A549 (cell line): ENCODE measurements at regions not wholly inside any gene's neighbourhood (a gene's known extent, or its start where the extent isn't known, plus 50 kb on each side); places are given as distances from the start of the nearest gene placed in this dataset.

Experiments used
- ATAC-seq, 2 experiments: fragments of 200-7000 bp in 1 of 2; fragments of >200 bp in 1 of 2; cut with Nextera tagmentation in 1 of 2; cut with Tn5 transposase in 1 of 2; 3 replicates each; pipeline versions ENCODE4 v1.8.0 to v1.9.1; 2018 to 2020; ENCODE audit warnings: mild to moderate bottlenecking in 1 of 2, moderate library complexity in 1 of 2
- CTCF ChIA-PET: fragments of 300-600 bp; sonication (Branson Sonifier 250); formaldehyde crosslinking; extraction: SDS; loops from one replicate; lab custom pipeline; 2021; ENCODE audit warnings: antibody characterized with exemption, inconsistent platforms; lab: Yijun Ruan, JAX
- POLR2A ChIA-PET: fragments of 350-600 bp; formaldehyde crosslinking; extraction: SDS; loops from one replicate; lab custom pipeline; 2021; ENCODE audit warnings: antibody characterized with exemption, inconsistent platforms; lab: Yijun Ruan, JAX
- DNase-seq, 2 experiments: peaks; one replicate each; pipeline versions ENCODE4 v3.0.0 to v3.0.0-alpha.2; 2011 to 2016; ENCODE audit warnings: low read depth in 1 of 2, low spot score in 1 of 2
- FAIRE-seq: peaks from 2 replicates; lab custom pipeline; 2011; peaks lifted over from hg19 to GRCh38; lab: Jason Lieb, UNC
- H3K27ac ChIP-seq, 2 experiments: fragments of >200 bp; sonication (Bioruptor Twin); formaldehyde crosslinking; 3 replicates each; pipeline ENCODE4 v1.5.1; 2016 to 2017
- H3K4me1 ChIP-seq: fragments of >200 bp; sonication (Bioruptor Twin); formaldehyde crosslinking; 3 replicates; pipeline ENCODE4 v1.6.1; 2016
- H3K4me2 ChIP-seq: fragments of >200 bp; sonication (Bioruptor Twin); formaldehyde crosslinking; 3 replicates; pipeline ENCODE4 v1.6.1; 2016
- H3K4me3 ChIP-seq: fragments of >200 bp; sonication (Bioruptor Twin); formaldehyde crosslinking; 3 replicates; pipeline ENCODE4 v1.5.1; 2016
- H3K9me3 ChIP-seq: fragments of >200 bp; sonication (Bioruptor Twin); formaldehyde crosslinking; 3 replicates; pipeline ENCODE4 v1.6.1; 2016
- ATOH8 ChIP-seq: fragments of 250-450 bp; sonication (Bioruptor Pico); IDR thresholded peaks from 2 replicates; pipeline ENCODE4 v1.5.0; 2020; ENCODE audit warnings: low read depth, mild to moderate bottlenecking, moderate library complexity
- BHLHE40 ChIP-seq: IDR thresholded peaks from 2 replicates; pipeline ENCODE4 v1.6.1; 2012; ENCODE audit warnings: low read depth, low read length, inconsistent platforms
- CEBPB ChIP-seq, 2 experiments: fragments of >200 bp in 1 of 2; sonication (Bioruptor Twin) in 1 of 2; formaldehyde crosslinking in 1 of 2; IDR thresholded peaks; 2 replicates each; pipeline ENCODE4 v1.6.1; 2012 to 2016
- CHD4 ChIP-seq: fragments of 200-600 bp; sonication (generic); IDR thresholded peaks from 2 replicates; pipeline ENCODE4 v1.6.1; 2016; ENCODE audit warnings: antibody characterized with exemption, mild to moderate bottlenecking, borderline replicate concordance
- ELK1 ChIP-seq: fragments of 150-350 bp; IDR thresholded peaks from 2 replicates; pipeline ENCODE4 v1.6.1; 2014; ENCODE audit warnings: low read depth, mild to moderate bottlenecking, low read length
- FOSL2 ChIP-seq, 2 experiments: fragments of 450-650 bp in 1 of 2; fragments of >200 bp in 1 of 2; sonication (Bioruptor Twin) in 1 of 2; formaldehyde crosslinking; IDR thresholded peaks; 2 replicates each; pipeline versions ENCODE4 v1.5.0 to v1.6.1; 2016 to 2020; ENCODE audit warnings: mild to moderate bottlenecking in 1 of 2, moderate library complexity in 1 of 2
- FOXS1 ChIP-seq: fragments of 250-450 bp; sonication (Bioruptor Pico); IDR thresholded peaks from 2 replicates; pipeline ENCODE4 v1.5.0; 2020; ENCODE audit warnings: mild to moderate bottlenecking, moderate library complexity
- HDAC2 ChIP-seq: fragments of 200-600 bp; sonication (generic); IDR thresholded peaks from 2 replicates; pipeline ENCODE4 v1.6.1; 2016
- HOXA7 ChIP-seq: fragments of 250-450 bp; sonication (Bioruptor Pico); IDR thresholded peaks from 2 replicates; pipeline ENCODE4 v1.5.0; 2020; ENCODE audit warnings: mild to moderate bottlenecking, moderate library complexity
- JUN ChIP-seq, 2 experiments: fragments of >200 bp; sonication (Bioruptor Twin); formaldehyde crosslinking; IDR thresholded peaks; 2 replicates in 1 of 2; 3 replicates in 1 of 2; pipeline ENCODE4 v1.6.1; 2016 to 2017
- MYC ChIP-seq: IDR thresholded peaks from 2 replicates; pipeline ENCODE4 v1.6.1; 2012; ENCODE audit warnings: mild to moderate bottlenecking, inconsistent platforms, low read length, improper control_type of control experiment, borderline replicate concordance
- PBX3 ChIP-seq: IDR thresholded peaks from 2 replicates; pipeline ENCODE4 v1.6.1; 2012
- PHF8 ChIP-seq: fragments of 200-600 bp; sonication (generic); IDR thresholded peaks from 2 replicates; pipeline ENCODE4 v1.6.1; 2016; ENCODE audit warnings: low read depth, mild to moderate bottlenecking, antibody characterized with exemption, moderate library complexity, borderline replicate concordance
- REST ChIP-seq: fragments of 200-600 bp; sonication (generic); IDR thresholded peaks from 2 replicates; pipeline ENCODE4 v1.6.1; 2016; ENCODE audit warnings: antibody characterized with exemption, mild to moderate bottlenecking, moderate library complexity
- RFX5 ChIP-seq: fragments of 450-650 bp; IDR thresholded peaks from 2 replicates; pipeline ENCODE4 v1.7.1; 2014; ENCODE audit warnings: antibody characterized with exemption, mild to moderate bottlenecking, moderate library complexity
- SMC3 ChIP-seq: fragments of >200 bp; sonication (Bioruptor Twin); formaldehyde crosslinking; IDR thresholded peaks from 3 replicates; pipeline ENCODE4 v1.6.1; 2018; ENCODE audit warnings: inconsistent platforms
- ZC3H11A ChIP-seq: fragments of 450-650 bp; IDR thresholded peaks from 2 replicates; pipeline ENCODE4 v1.6.1; 2014; ENCODE audit warnings: antibody characterized with exemption, mild to moderate bottlenecking
- ZFP36 ChIP-seq: fragments of 450-650 bp; IDR thresholded peaks from 2 replicates; pipeline ENCODE4 v1.6.1; 2014; ENCODE audit warnings: borderline replicate concordance; ENCODE audit not compliant: partially characterized antibody
- ZSCAN20 ChIP-seq: fragments of 250-450 bp; sonication (Bioruptor Pico); IDR thresholded peaks from 2 replicates; pipeline ENCODE4 v1.8.0; 2022; ENCODE audit warnings: mild to moderate bottlenecking, moderate library complexity
- WGBS: methylation state at CpG from one replicate; pipeline ENCODE4 v1.1.6; 2017; ENCODE audit errors: missing lambda C conversion rate; 5-methylcytosine and 5-hydroxymethylcytosine counted together
- TF ChIP-seq, protein P1 (sequence below): IDR thresholded peaks from 2 replicates; pipeline ENCODE4 v1.6.1; 2012; ENCODE audit warnings: low read depth, borderline replicate concordance

GRCh38 chr12:127479256-127479655 lies 787.7 kb upstream of the TMEM132C start:
- H3K9me3 ChIP-seq, result no peaks in the 10 kb centered on the region
- CTCF ChIA-PET, result no interaction called here
- FAIRE-seq, result no peak

DNA sequence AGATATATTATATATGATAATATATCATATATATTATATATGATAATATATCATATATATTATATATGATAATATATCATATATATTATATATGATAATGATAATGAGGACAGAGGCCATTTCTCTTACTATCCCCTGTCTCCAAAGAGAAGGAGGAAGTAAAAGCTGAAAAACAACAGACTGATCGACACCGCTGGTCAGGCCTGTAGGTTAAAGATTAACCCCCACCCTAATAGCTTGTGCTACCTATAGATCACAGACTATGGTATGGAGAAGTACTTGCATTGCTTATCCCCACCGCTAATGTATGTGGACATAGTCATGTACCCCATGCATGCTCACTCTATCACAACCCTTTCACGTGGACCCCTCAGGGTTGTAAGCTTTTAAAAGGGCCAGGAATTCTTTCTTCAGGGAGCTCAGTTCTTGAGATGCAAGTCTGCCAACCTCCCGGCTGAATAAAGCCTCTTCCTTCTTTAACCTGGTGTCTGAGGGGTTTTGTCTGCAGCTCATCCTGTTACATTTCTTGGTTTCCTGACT lies 786.1 kb upstream of the TMEM132C start:
- no peaks in the 10 kb centered on the region for H3K4me1 ChIP-seq
- ChIA-PET POLR2A (no interaction called here), CTCF (no interaction called here)
- no peaks in the 10 kb centered on the region for H3K9me3 ChIP-seq
- DNase-seq (no peak), ATAC-seq (no peak), FAIRE-seq (no peak)
- H3K4me3 ChIP-seq, result no peak overlapping the region
- no peak overlapping the region for H3K4me2 ChIP-seq
- no peak overlapping the region for H3K27ac ChIP-seq
- WGBS, result 31% methylated on average over 5 of the region's 5 CpGs
- TF ChIP-seq ELK1 (no peak), HDAC2 (no peak), HOXA7 (CRISPR knock-in tag) (no peak), BHLHE40 (no peak), ATOH8 (CRISPR knock-in tag) (no peak), PHF8 (no peak), CHD4 (no peak), SMC3 (no peak), FOSL2 (IDR thresholded peaks at IDR 0.05) (no peak), FOSL2 (CRISPR knock-in tag; IDR thresholded peaks at IDR 0.05) (no peak), FOXS1 (CRISPR knock-in tag) (no peak), REST (no peak), ZSCAN20 (CRISPR knock-in tag) (no peak), ZFP36 (no peak), JUN (IDR thresholded peaks at IDR 0.05) (no peak), ZC3H11A (no peak), CEBPB (IDR thresholded peaks at IDR 0.05) (no peak), MYC (no peak), PBX3 (no peak), RFX5 (no peak)
- TF ChIP-seq, protein P1, sequence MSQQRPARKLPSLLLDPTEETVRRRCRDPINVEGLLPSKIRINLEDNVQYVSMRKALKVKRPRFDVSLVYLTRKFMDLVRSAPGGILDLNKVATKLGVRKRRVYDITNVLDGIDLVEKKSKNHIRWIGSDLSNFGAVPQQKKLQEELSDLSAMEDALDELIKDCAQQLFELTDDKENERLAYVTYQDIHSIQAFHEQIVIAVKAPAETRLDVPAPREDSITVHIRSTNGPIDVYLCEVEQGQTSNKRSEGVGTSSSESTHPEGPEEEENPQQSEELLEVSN, result no peak

More at GRCh38 chr12:127479256-127479655, 787.7 kb upstream of the TMEM132C start:
- POLR2A ChIA-PET, result no interaction called here
- Histone ChIP-seq H3K27ac (no peak overlapping the region), H3K4me3 (no peak overlapping the region), H3K4me2 (no peak overlapping the region), H3K4me1 (no peaks in the 10 kb centered on the region)
- WGBS, result 23% methylated on average over 5 of the region's 5 CpGs
- DNase-seq (no peak), ATAC-seq (no peak)
- TF ChIP-seq, protein P1, result no peak
